RWPE2 (cell line): ENCODE measurements at regions not wholly inside any gene's neighbourhood (a gene's known extent, or its start where the extent isn't known, plus 50 kb on each side); places are given as distances from the start of the nearest gene placed in this dataset.
"Not testable (repeated sequence)": the region's sequence is repeated elsewhere in the genome, so short reads cannot be mapped to it uniquely, and the experiment has no call there.

ENCODE experiments used
- ATAC-seq: fragments of 200-7000 bp; cut with Tn5 transposase; 3 replicates; pipeline ENCODE4 v1.9.1; 2021; ENCODE audit warnings: low read depth
- DNase-seq: peaks from one replicate; pipeline ENCODE4 v3.0.0-alpha.2; 2020; ENCODE audit warnings: low spot score
- H3K27ac ChIP-seq: fragments of 450-650 bp; 2 replicates; pipeline ENCODE4 v1.5.1; 2017; ENCODE audit warnings: mild to moderate bottlenecking; ENCODE audit not compliant: poor library complexity, severe bottlenecking
- H3K27me3 ChIP-seq: fragments of 250-450 bp; sonication (Bioruptor Pico); 2 replicates; pipeline ENCODE4 v1.5.1; 2021; ENCODE audit warnings: mild to moderate bottlenecking, moderate library complexity; ENCODE audit not compliant: insufficient read depth, poor library complexity, severe bottlenecking
- H3K36me3 ChIP-seq: fragments of 250-450 bp; sonication (Bioruptor Pico); 2 replicates; pipeline ENCODE4 v1.5.1; 2020; ENCODE audit warnings: low read depth, mild to moderate bottlenecking, moderate library complexity
- H3K4me1 ChIP-seq: fragments of 250-450 bp; sonication (Bioruptor Pico); 2 replicates; pipeline ENCODE4 v1.5.1; 2021; ENCODE audit warnings: mild to moderate bottlenecking, moderate library complexity; ENCODE audit not compliant: insufficient read depth, poor library complexity, severe bottlenecking
- H3K4me3 ChIP-seq: fragments of 250-450 bp; sonication (Bioruptor Pico); 2 replicates; pipeline ENCODE4 v1.5.1; 2021; ENCODE audit warnings: mild to moderate bottlenecking, moderate library complexity; ENCODE audit not compliant: severe bottlenecking
- H3K9me3 ChIP-seq: fragments of 250-450 bp; sonication (Bioruptor Pico); 2 replicates; pipeline ENCODE4 v1.5.1; 2021; ENCODE audit warnings: mild to moderate bottlenecking, moderate library complexity; ENCODE audit not compliant: severe bottlenecking
- CTCF ChIP-seq: fragments of 450-650 bp; IDR thresholded peaks from one replicate; pipeline ENCODE4 v1.5.1; 2017; ENCODE audit warnings: mild to moderate bottlenecking, moderate library complexity; ENCODE audit not compliant: poor library complexity, severe bottlenecking

GRCh38 chr3:110946810-110947209 lies 124.8 kb upstream of the NECTIN3 start:
- H3K27me3 ChIP-seq: no peaks in the 10 kb centered on the region
- H3K27ac ChIP-seq: no peak overlapping the region
- H3K4me3 ChIP-seq: no peak overlapping the region
- H3K9me3 ChIP-seq: peaks cover 2% of the 10 kb centered on the region
- no peaks in the 10 kb centered on the region for H3K4me1 ChIP-seq
- TF ChIP-seq CTCF: no peak
- no peak for ATAC-seq
- no peaks in the 10 kb centered on the region for H3K36me3 ChIP-seq
- no peak for DNase-seq

DNA sequence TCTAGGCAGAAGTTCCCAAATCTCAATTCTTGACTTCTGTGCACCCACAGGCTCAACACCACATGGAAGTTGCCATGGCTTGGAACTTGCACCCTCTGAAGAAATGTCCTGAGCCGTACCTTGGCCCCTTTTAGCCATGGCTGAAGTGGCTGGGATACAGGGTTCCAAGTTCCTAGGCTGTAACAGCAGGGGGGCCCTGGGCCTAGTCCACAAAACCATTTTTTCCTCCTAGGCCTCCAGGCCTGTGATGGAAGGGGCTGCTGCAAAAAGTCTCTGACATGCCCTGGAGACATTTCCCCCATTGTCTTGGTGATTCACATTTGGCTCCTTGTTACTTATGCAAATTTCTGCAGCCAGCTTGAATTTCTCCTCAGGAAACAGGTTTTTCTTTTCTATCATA lies 122.4 kb upstream of the NECTIN3 start:
- not testable (repeated sequence) for H3K9me3 ChIP-seq, H3K27ac ChIP-seq, DNase-seq

DNA sequence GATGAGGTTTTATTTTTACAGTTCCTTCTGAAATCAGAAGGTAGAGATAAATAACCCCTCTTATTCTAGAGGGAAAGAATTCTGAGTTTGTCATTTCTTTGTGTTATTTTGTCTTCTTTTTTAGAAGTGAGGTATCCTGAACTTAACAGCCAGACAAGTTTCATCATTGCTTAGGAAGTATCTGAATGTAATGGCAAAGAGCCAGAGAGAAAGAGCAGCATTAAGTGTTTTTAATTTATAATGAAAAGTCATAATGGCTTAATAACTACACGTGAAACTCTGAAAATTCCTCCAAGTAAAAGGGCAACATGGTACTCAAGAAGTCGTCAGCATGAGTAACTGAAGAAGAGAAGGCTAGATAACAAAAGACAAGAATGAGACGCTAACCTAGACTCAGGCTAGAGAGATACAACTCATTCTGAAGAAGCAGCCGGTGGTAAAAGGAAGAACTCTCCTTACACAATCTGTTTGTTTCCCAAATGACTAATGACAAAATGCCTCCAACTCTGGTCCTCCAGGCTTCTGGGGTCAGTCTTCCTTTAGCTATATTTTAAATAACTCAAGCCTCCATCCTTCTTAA lies 116.2 kb upstream of the NECTIN3 start:
- no peak overlapping the region for H3K4me3 ChIP-seq

More for the DNA sequence above, 122.4 kb upstream of the NECTIN3 start:
- H3K27me3 ChIP-seq, H3K36me3 ChIP-seq, H3K4me3 ChIP-seq, ATAC-seq, H3K4me1 ChIP-seq: not testable (repeated sequence)

DNA sequence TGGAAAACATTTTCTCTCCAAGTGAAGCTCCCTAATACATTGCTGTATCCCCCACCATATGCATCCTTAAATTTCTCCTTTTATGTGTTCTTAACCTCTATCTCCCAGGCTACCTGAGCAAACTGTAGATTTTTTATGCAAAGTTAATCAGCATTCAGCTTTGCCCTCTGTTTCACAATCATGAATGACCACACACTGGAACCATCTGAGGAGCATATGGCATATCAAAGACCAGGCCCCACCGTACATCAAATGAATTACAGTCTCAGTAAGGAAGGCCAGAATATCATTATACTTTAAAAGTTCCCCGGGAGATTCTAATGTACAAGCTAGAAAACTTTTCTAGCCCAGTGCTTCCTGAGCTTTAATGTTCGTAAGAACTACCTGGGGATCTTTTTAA lies 115.5 kb upstream of the NECTIN3 start:
- H3K27me3 ChIP-seq: no peaks in the 10 kb centered on the region
- no peak for TF ChIP-seq CTCF
- H3K27ac ChIP-seq: no peak overlapping the region
- no peaks in the 10 kb centered on the region for H3K36me3 ChIP-seq
- peaks cover 3% of the 10 kb centered on the region for H3K4me1 ChIP-seq
- no peak for ATAC-seq
- no peak for DNase-seq
- H3K9me3 ChIP-seq: no peaks in the 10 kb centered on the region
- H3K4me3 ChIP-seq: no peak overlapping the region

More for the DNA sequence above, 116.2 kb upstream of the NECTIN3 start:
- H3K4me1 ChIP-seq: peaks cover 3% of the 10 kb centered on the region
- no peaks in the 10 kb centered on the region for H3K27me3 ChIP-seq
- no peaks in the 10 kb centered on the region for H3K9me3 ChIP-seq
- no peak overlapping the region for H3K27ac ChIP-seq
- ATAC-seq: peak; percentile 25; the same call in 1 of the 3 replicates
- no peak for TF ChIP-seq CTCF
- DNase-seq: no peak
- H3K36me3 ChIP-seq: no peaks in the 10 kb centered on the region

DNA sequence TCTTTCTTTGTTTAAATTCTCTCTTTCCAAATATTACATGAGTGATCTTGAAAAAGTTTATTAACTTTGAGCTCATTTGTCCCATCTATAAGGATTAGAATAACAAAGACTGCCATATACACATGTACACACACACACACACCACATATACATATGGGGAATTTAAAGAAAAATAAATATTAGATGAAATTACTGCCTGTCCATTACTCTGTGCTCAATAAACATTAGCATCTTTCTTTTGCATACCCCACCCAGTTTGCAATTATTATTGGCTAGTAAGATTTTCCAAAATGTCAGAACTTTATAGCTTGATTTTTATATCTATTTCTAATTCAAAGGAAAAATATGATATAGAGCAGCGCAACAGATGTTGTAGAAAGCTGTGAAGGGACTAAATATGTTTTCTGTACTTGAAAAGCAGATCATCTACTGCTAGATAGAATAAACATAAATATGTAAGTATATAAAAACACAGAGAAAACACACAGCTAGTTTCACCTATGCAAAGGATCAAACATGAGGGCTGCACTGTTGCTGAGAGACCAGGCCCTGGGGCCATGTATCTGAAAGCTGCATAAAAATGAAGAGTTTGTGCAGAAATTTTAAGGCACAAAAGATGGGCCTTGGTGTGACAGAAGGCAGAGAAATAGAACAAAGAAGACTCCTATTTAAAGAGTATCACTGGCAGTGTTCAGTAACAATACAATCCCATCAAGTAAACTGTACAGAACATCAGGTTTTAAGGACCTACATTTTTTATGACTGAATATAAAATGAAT lies 114.2 kb upstream of the NECTIN3 start:
- no peak overlapping the region for H3K27ac ChIP-seq
- no peak for TF ChIP-seq CTCF
- no peaks in the 10 kb centered on the region for H3K27me3 ChIP-seq
- DNase-seq (no peak), ATAC-seq (no peak)
- no peak overlapping the region for H3K4me3 ChIP-seq
- no peaks in the 10 kb centered on the region for H3K9me3 ChIP-seq
- no peaks in the 10 kb centered on the region for H3K36me3 ChIP-seq
- H3K4me1 ChIP-seq: peaks cover 3% of the 10 kb centered on the region
